Keratinocyte (primary cell): ENCODE measurements at regions not wholly inside any gene's neighbourhood (a gene's known extent, or its start where the extent isn't known, plus 50 kb on each side); places are given as distances from the start of the nearest gene placed in this dataset.

Experiments
- DNase-seq: peaks from one replicate; pipeline ENCODE4 v3.0.0-alpha.2; 2011; ENCODE audit warnings: low read depth, missing footprints, low spot score
- FAIRE-seq: peaks from 2 replicates; lab custom pipeline; 2011; peaks lifted over from hg19 to GRCh38; lab: Jason Lieb, UNC
- H2AFZ ChIP-seq: 2 replicates; pipeline ENCODE4 v1.6.0; 2012; ENCODE audit warnings: low read length, control low read depth, inconsistent platforms; ENCODE audit not compliant: control insufficient read depth
- H3K27ac ChIP-seq: 2 replicates; pipeline ENCODE4 v1.5.1; 2011; ENCODE audit warnings: low read length; ENCODE audit not compliant: control insufficient read depth, insufficient read depth
- H3K27me3 ChIP-seq: 3 replicates; pipeline ENCODE4 v1.6.0; 2011; ENCODE audit warnings: low read length; ENCODE audit not compliant: control insufficient read depth, insufficient read depth; ENCODE audit errors: extremely low read depth
- H3K36me3 ChIP-seq, 2 experiments: 2 replicates in 1 of 2; 3 replicates in 1 of 2; pipeline ENCODE4 v1.5.1; 2011; ENCODE audit warnings: low read length in 2 of 2, mild to moderate bottlenecking in 1 of 2; ENCODE audit not compliant: control insufficient read depth in 2 of 2, insufficient read depth in 2 of 2; ENCODE audit errors: extremely low read depth in 1 of 2
- H3K4me1 ChIP-seq: 3 replicates; pipeline ENCODE4 v1.5.1; 2011; ENCODE audit warnings: low read length; ENCODE audit not compliant: control insufficient read depth, insufficient read depth; ENCODE audit errors: extremely low read depth
- H3K4me2 ChIP-seq: 3 replicates; pipeline ENCODE4 v1.6.0; 2011; ENCODE audit warnings: low read depth, low read length; ENCODE audit not compliant: control insufficient read depth, insufficient read depth; ENCODE audit errors: extremely low read depth
- H3K4me3 ChIP-seq, 3 experiments: fragments of 200-600 bp in 1 of 3; sonication (generic) in 1 of 3; 2 replicates in 2 of 3; 3 replicates in 1 of 3; pipeline ENCODE4 v1.5.1; 2011 to 2016; ENCODE audit warnings: low read length in 3 of 3, mild to moderate bottlenecking in 3 of 3, control low read depth in 2 of 3, inconsistent platforms in 1 of 3, low read depth in 1 of 3, mixed read lengths in 1 of 3, mixed run types in 1 of 3, moderate library complexity in 1 of 3; ENCODE audit not compliant: control insufficient read depth in 2 of 3, insufficient read depth in 2 of 3; ENCODE audit errors: extremely low read depth in 1 of 3
- H3K79me2 ChIP-seq: 2 replicates; pipeline ENCODE4 v1.6.0; 2012; ENCODE audit warnings: low read length; ENCODE audit not compliant: control insufficient read depth, insufficient read depth
- H3K9ac ChIP-seq: 3 replicates; pipeline ENCODE4 v1.6.0; 2011; ENCODE audit warnings: low read length; ENCODE audit not compliant: control insufficient read depth, insufficient read depth; ENCODE audit errors: extremely low read depth
- H3K9me1 ChIP-seq: 3 replicates; pipeline ENCODE4 v1.6.0; 2011; ENCODE audit warnings: low read length; ENCODE audit not compliant: control insufficient read depth, insufficient read depth; ENCODE audit errors: extremely low read depth
- H3K9me3 ChIP-seq: 2 replicates; pipeline ENCODE4 v1.5.1; 2012; ENCODE audit warnings: low read depth, low read length; ENCODE audit not compliant: control insufficient read depth
- H4K20me1 ChIP-seq: 3 replicates; pipeline ENCODE4 v1.6.0; 2011; ENCODE audit warnings: low read length; ENCODE audit not compliant: control insufficient read depth, insufficient read depth; ENCODE audit errors: extremely low read depth
- EZH2 ChIP-seq: IDR thresholded peaks from one replicate; pipeline ENCODE4 v1.6.1; 2012; ENCODE audit warnings: inconsistent platforms, mild to moderate bottlenecking, low read length, moderate library complexity
- dilution Hi-C: fragments of 300-500 bp; cut with MboI; formaldehyde crosslinking; loops from one replicate; pipeline ENCODE4 v1.7.0; 2020; ENCODE audit warnings: low sequenced_read_pairs; ENCODE audit not compliant: extremely low pct_ligation_motif_present
- TF ChIP-seq, protein P1 (sequence below), 3 experiments: IDR thresholded peaks in 1 of 3; conservative IDR thresholded peaks in 1 of 3; optimal IDR thresholded peaks in 1 of 3; 2 replicates in 2 of 3; 3 replicates in 1 of 3; pipeline versions ENCODE3 to v1.5.1; 2011; ENCODE audit warnings: low read length in 3 of 3, mild to moderate bottlenecking in 3 of 3, moderate library complexity in 2 of 3, control low read depth in 1 of 3, inconsistent platforms in 1 of 3; ENCODE audit not compliant: insufficient read depth in 2 of 3; ENCODE audit errors: extremely low read depth in 1 of 3

DNA sequence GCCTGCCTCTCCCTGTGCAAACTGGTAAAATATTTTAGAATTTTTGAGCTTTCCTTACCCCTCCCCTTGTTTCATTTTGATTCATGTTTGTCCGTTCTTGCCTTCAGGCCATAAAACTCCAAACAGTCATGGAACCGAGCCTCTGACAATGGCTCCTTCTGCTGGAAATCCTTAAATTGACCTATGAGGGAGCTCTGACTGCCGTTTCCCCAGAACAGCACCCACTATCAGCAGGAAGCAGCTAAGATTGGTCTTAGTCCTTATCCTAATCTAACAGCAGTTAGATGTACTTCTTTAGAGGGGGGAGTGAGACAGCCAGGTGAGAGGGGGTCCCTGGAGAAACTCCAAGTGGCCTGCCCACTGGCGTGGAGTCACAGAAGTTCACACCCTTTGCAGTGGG lies 106.7 kb downstream of the FAM174A start:
- no peaks in the 10 kb centered on the region for H3K79me2 ChIP-seq

DNA sequence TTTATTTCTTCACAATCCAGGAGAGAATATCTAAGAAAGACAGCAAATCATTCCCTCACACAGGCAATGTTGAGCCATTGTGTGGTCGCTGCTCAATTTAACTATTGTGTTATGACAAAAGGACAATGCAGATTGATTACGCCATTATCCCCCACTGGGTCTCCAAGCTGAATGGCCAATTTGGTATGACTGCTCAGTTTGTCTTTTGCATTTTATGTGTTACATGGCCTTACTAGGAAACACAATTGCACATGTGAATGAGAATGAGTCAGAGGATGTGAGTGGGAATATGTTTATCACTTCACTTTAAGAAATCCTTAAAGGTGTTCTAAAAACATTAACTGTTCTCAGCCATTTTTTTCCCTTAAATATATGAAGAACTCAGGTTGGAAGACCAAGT lies 108.3 kb downstream of the FAM174A start:
- dilution Hi-C loops, result no loop called here
- Histone ChIP-seq H3K27ac (no peak overlapping the region), H3K4me1 (peaks cover 4% of the 10 kb centered on the region), H3K4me3 (no peak overlapping the region), H3K36me3 (no peaks in the 10 kb centered on the region), H3K9ac (no peak overlapping the region), H3K9me3 (no peaks in the 10 kb centered on the region), H3K9me1 (no peaks in the 10 kb centered on the region), H4K20me1 (no peaks in the 10 kb centered on the region), H3K79me2 (no peaks in the 10 kb centered on the region), H2AFZ (no peak overlapping the region), H3K27me3 (no peaks in the 10 kb centered on the region), H3K4me2 (no peak overlapping the region)
- TF ChIP-seq EZH2, result no peak
- TF ChIP-seq, protein P1, sequence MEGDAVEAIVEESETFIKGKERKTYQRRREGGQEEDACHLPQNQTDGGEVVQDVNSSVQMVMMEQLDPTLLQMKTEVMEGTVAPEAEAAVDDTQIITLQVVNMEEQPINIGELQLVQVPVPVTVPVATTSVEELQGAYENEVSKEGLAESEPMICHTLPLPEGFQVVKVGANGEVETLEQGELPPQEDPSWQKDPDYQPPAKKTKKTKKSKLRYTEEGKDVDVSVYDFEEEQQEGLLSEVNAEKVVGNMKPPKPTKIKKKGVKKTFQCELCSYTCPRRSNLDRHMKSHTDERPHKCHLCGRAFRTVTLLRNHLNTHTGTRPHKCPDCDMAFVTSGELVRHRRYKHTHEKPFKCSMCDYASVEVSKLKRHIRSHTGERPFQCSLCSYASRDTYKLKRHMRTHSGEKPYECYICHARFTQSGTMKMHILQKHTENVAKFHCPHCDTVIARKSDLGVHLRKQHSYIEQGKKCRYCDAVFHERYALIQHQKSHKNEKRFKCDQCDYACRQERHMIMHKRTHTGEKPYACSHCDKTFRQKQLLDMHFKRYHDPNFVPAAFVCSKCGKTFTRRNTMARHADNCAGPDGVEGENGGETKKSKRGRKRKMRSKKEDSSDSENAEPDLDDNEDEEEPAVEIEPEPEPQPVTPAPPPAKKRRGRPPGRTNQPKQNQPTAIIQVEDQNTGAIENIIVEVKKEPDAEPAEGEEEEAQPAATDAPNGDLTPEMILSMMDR (optimal IDR thresholded peaks at IDR 0.05 in 1 of 3, IDR thresholded peaks at IDR 0.05 in 1 of 3, conservative IDR thresholded peaks at IDR 0.05 in 1 of 3; ENCODE audit: extremely low read depth in 1 of 3, insufficient read depth in 2 of 3, low read length in 3 of 3), result no peak
- FAIRE-seq (no peak), DNase-seq (no peak)

More for the DNA sequence above, 106.7 kb downstream of the FAM174A start:
- Histone ChIP-seq H2AFZ (no peak overlapping the region), H3K4me3 (no peak overlapping the region), H3K27me3 (no peaks in the 10 kb centered on the region), H3K4me2 (no peak overlapping the region), H3K4me1 (peaks cover 3% of the 10 kb centered on the region), H3K9me3 (no peaks in the 10 kb centered on the region), H4K20me1 (no peaks in the 10 kb centered on the region), H3K9me1 (no peaks in the 10 kb centered on the region), H3K9ac (no peak overlapping the region), H3K27ac (no peak overlapping the region), H3K36me3 (no peaks in the 10 kb centered on the region)
- dilution Hi-C loops, result no loop called here
- FAIRE-seq (no peak), DNase-seq (no peak)
- no peak for TF ChIP-seq EZH2
- TF ChIP-seq, protein P1 (optimal IDR thresholded peaks at IDR 0.05 in 1 of 3, IDR thresholded peaks at IDR 0.05 in 1 of 3, conservative IDR thresholded peaks at IDR 0.05 in 1 of 3; ENCODE audit: extremely low read depth in 1 of 3, insufficient read depth in 2 of 3, low read length in 3 of 3), result no peak
